ENCODE measurements at regions not wholly inside any gene's neighbourhood (a gene's known extent, or its start where the extent isn't known, plus 50 kb on each side); places are given as distances from the start of the nearest gene placed in this dataset.

DNA sequence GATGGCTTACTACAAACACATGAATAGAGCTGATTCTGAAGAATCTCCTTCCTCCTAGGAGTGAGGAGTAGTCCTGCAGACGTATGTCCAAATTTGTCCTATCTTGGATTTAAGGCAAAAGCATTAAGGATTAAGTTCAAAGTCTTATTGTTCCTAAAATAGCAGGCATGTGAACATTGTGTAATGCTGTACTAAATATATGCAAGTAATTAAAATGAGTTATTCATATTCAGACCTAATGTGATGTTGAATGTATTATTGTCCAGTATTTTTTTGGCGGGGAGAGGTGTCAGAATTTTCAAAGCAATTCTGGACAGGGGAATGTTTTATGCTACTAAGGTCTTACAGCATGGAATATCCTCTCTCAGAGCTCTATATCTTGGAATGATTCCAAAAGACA lies 60.7 kb upstream of the STK38L start:
- H3K27ac Mint-ChIP-seq = no peak overlapping the region
- POLR2A ChIA-PET = no interaction called here
- CTCF ChIA-PET = no interaction called here

DNA sequence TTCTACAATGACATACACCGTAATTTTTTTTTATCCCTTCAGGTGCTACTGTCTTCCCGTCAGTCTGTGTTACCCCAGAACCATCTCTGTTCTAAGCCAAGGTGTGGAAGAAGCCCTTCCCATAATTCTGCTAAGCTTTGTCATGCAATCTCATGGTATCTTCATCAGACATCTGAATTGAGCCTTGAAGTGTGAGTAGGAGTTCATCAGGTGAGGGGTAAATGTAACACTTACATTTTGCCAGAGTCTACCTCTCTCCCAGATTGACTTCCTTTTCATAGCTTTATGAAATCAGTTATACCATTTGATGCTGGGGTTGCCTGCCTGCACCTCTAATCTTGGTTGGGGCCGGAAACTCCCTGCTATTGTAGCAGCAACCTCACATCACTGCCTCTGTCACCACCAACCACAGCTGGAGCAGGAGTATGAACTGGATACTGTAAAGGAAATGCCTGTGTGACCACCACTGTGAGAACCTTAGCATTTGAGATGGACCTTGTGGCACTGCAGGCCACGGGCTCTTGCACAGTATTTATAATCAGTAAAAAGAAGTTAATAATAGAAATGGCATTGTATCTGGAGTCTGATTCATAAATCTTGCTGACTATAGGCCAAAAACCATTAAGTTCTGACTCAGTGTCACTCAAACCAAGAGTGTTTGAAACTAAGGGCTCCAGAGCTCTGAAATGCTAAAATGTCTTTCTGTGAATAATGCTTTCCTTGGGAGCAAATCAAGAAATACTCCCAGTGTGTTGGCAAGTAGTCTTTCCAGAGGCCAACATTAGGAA lies 58.7 kb upstream of the STK38L start:
- H3K4me3 Mint-ChIP-seq = no peak overlapping the region
- ChIA-PET POLR2A (interaction anchor here (1.2 kb wide), 1 partner anchor 8 kb away, joined by 4 read pairs; no protein-coding TSS in a partner anchor), CTCF (interaction anchor here (0.8 to 1.5 kb wide), 2 partner anchors 9 to 121 kb away, joined by 3 to 4 read pairs; no protein-coding TSS in a partner anchor)
- intact Hi-C loops (cut with micrococcal nuclease) = no loop called here
- no peaks in the 10 kb centered on the region for H3K9me3 Mint-ChIP-seq
- H3K36me3 Mint-ChIP-seq = no peaks in the 10 kb centered on the region
- peak; percentile 67 for DNase-seq
- peak overlapping the region; percentile 39 for H3K27ac Mint-ChIP-seq
- peaks cover 25% of the 10 kb centered on the region for H3K4me1 Mint-ChIP-seq (ENCODE audit: low read depth)
- no peaks in the 10 kb centered on the region for H3K27me3 Mint-ChIP-seq

More for the DNA sequence above, 60.7 kb upstream of the STK38L start:
- no peak for DNase-seq
- no peaks in the 10 kb centered on the region for H3K9me3 Mint-ChIP-seq
- intact Hi-C loops (cut with micrococcal nuclease) = no loop called here
- H3K36me3 Mint-ChIP-seq = no peaks in the 10 kb centered on the region
- no peaks in the 10 kb centered on the region for H3K27me3 Mint-ChIP-seq
- no peak overlapping the region for H3K4me3 Mint-ChIP-seq
- peaks cover 46% of the 10 kb centered on the region for H3K4me1 Mint-ChIP-seq (ENCODE audit: low read depth)

DNA sequence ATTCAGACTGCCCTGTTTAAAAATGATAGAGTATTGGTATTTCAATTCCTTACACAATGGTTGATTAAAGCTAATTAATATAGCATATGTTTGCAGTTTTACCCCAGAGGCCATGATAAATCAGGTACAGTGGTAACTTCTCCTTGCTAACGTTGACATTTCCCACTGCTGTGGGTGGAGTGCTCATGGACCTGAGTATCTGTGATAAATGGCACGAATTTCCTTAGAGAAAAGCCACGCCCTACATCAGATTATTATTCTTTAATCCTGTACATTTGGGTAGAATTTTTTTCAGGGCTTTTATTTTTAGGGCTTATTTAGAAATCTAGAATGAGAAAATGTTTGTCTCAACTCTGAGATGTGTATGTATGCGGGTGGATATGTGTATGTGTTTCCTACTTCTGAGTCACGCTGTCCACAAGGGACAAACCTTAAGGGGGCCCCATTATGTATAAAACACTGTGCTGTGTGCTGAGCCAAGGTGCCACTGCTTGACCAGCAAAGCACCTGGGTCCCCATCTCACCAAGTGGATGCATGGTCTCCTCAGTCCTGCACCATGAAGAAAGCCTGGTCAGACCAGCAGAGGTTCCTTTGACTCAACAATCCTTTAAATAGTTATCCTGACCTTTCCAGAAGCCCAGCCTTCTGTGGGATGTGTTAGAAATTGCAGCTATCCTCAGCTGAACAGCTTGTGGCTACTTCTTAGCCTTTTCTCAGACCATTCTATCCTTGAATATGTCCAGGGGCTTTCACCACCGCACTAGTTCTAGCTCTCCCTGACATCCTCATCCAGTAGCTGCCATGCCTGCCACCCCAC lies 57.9 kb upstream of the STK38L start:
- ChIA-PET POLR2A (interaction anchor here (1.2 kb wide), 1 partner anchor 9 kb away, joined by 4 read pairs; no protein-coding TSS in a partner anchor), CTCF (interaction anchor here (0.8 to 1.5 kb wide), 3 partner anchors 9 to 120 kb away, joined by 3 to 4 read pairs (median 3); no protein-coding TSS in a partner anchor)
- Mint-ChIP-seq H3K4me1 (ENCODE audit: low read depth) (peaks cover 22% of the 10 kb centered on the region), H3K27me3 (no peaks in the 10 kb centered on the region), H3K27ac (no peak overlapping the region), H3K4me3 (no peak overlapping the region), H3K36me3 (no peaks in the 10 kb centered on the region), H3K9me3 (no peaks in the 10 kb centered on the region)
- intact Hi-C loops (cut with micrococcal nuclease) = no loop called here
- DNase-seq = no peak

DNA sequence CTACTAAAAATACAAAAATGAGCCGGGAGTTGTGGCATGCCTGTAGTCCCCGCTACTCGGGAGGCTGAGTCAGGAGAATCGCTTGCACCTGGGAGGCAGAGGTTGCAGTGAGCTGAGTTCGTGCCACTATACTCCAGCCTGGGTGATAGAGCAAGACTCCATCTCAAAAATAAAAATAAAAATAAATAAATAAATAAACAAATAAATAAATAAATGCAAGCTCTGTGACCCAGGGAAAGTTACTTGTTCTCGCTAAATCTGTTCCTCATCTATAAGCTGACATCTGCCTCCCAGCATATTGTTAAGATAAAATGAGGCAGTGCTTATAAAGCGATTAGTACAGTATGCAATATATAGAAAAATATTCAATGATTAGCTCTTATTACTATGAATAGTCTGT lies 56.4 kb upstream of the STK38L start:
- no peak overlapping the region for H3K4me3 Mint-ChIP-seq
- CTCF ChIA-PET = interaction anchor here (0.9 kb wide), 1 partner anchor 45 kb away, joined by 3 read pairs; no protein-coding TSS in a partner anchor
- H3K36me3 Mint-ChIP-seq = no peaks in the 10 kb centered on the region
- DNase-seq = no peak
- no peaks in the 10 kb centered on the region for H3K9me3 Mint-ChIP-seq
- H3K27me3 Mint-ChIP-seq = no peaks in the 10 kb centered on the region
- POLR2A ChIA-PET = no interaction called here
- H3K4me1 Mint-ChIP-seq (ENCODE audit: low read depth) = peaks cover 19% of the 10 kb centered on the region
- intact Hi-C loops (cut with micrococcal nuclease) = no loop called here
- no peak overlapping the region for H3K27ac Mint-ChIP-seq

DNA sequence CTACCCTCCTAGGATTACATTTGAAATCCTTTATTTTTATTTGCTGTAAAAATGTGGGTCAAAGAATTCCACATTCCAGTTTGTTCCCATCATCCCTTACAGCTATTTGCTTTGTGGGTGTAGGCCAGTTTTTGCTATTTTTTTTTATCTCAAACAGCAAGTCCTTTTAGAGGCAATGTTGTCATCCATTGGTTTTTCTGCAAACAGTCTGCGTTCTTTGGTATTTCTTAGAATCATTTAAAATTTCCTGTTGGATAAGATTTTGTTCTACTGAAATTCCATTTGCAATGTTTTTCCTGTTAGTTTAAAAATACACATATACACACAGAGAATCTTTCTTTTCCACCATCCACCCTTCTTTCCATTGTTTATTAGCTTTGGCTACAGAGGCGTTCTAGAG lies 53.3 kb upstream of the STK38L start:
- ChIA-PET POLR2A (no interaction called here), CTCF (no interaction called here)
- intact Hi-C loops (cut with micrococcal nuclease) = no loop called here
- no peak overlapping the region for H3K4me3 Mint-ChIP-seq
- H3K4me1 Mint-ChIP-seq (ENCODE audit: low read depth) = peaks cover 7% of the 10 kb centered on the region
- no peaks in the 10 kb centered on the region for H3K27me3 Mint-ChIP-seq
- no peak overlapping the region for H3K27ac Mint-ChIP-seq
- no peaks in the 10 kb centered on the region for H3K9me3 Mint-ChIP-seq
- H3K36me3 Mint-ChIP-seq = no peaks in the 10 kb centered on the region
- no peak for DNase-seq

DNA sequence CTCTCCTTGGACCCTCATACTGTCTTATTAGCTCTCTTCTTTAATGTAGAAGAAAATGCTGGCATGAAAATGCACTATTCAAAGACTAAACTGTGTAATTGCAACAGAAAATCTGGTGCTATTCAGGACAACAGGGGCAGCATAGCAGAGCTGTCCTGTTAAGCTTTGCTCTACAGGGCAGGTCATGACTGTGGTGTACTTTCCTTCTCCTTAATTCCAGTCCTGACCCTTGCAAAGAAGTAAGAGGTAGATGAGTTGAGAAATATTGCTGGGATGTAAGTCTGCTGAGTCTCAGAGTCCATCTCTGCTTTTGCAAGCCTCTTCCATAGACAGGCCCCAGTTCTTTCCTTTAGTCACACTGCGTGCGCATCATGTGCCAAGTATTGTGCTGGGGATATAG lies 52.6 kb upstream of the STK38L start:
- DNase-seq = no peak
- Mint-ChIP-seq H3K4me3 (no peak overlapping the region), H3K27me3 (no peaks in the 10 kb centered on the region), H3K36me3 (no peaks in the 10 kb centered on the region), H3K4me1 (ENCODE audit: low read depth) (peaks cover under 1% of the 10 kb centered on the region), H3K27ac (no peak overlapping the region), H3K9me3 (no peaks in the 10 kb centered on the region)
- CTCF ChIA-PET = no interaction called here
- POLR2A ChIA-PET = interaction anchor here (0.5 kb wide), 1 partner anchor 84 kb away, joined by 3 read pairs; no protein-coding TSS in a partner anchor
- intact Hi-C loops (cut with micrococcal nuclease) = no loop called here

DNA sequence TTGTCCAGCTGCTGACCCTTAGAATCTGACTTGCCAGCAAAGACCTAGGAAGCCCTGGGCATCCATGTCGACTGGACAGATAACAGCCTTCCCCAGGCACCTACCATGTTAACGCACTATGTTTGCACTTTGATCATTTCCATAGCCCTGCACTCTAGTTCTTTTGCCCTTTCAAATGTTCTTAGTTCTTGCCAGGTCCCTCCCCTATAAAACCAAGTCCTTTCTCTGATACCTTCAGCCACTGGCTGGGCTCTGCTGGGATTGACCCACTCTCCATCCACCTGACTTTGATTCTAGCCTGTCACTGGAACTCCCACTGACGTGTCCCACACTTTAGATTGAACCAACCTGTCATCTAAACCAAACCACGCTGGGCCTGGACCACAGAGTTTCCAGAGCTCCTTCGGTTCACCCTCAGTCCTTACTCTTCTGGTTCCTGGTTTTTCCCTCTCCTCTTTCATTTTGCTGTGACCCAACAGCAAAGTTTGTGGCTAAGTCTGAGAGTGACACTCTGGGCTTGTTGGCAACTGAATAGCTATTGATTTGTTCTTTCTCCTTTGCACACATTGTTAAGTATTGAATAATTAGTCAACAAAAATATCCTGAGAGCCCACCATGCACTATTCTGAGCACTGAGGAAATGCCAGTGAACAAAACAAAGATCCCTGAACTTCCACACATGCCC lies 51.8 kb upstream of the STK38L start:
- ChIA-PET POLR2A (no interaction called here), CTCF (no interaction called here)
- H3K27ac Mint-ChIP-seq = no peak overlapping the region
- no peak overlapping the region for H3K4me3 Mint-ChIP-seq
- no peak for DNase-seq
- intact Hi-C loops (cut with micrococcal nuclease) = no loop called here
- no peaks in the 10 kb centered on the region for H3K27me3 Mint-ChIP-seq
- no peaks in the 10 kb centered on the region for H3K4me1 Mint-ChIP-seq (ENCODE audit: low read depth)
- H3K36me3 Mint-ChIP-seq = no peaks in the 10 kb centered on the region
- H3K9me3 Mint-ChIP-seq = no peaks in the 10 kb centered on the region

DNA sequence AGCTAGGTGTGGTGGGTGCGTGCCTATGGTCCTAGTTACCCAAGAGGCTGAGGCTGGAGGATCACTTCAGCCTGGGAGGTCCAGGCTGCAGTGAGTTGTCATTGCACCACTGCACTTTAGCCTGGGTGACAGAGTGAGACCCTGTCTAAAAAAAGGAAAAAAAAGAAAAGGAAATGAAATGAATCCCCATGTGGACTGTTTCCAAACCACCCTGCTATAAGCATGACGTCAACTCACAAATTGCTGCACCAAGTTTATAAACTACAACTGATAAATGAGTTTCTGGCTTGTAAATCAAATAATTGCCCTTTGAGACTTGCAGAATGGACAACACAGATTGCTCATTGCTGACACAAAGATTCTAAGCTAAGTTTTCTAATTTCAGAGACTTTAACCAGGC lies 51.0 kb upstream of the STK38L start:
- no peak overlapping the region for H3K4me3 Mint-ChIP-seq

DNA sequence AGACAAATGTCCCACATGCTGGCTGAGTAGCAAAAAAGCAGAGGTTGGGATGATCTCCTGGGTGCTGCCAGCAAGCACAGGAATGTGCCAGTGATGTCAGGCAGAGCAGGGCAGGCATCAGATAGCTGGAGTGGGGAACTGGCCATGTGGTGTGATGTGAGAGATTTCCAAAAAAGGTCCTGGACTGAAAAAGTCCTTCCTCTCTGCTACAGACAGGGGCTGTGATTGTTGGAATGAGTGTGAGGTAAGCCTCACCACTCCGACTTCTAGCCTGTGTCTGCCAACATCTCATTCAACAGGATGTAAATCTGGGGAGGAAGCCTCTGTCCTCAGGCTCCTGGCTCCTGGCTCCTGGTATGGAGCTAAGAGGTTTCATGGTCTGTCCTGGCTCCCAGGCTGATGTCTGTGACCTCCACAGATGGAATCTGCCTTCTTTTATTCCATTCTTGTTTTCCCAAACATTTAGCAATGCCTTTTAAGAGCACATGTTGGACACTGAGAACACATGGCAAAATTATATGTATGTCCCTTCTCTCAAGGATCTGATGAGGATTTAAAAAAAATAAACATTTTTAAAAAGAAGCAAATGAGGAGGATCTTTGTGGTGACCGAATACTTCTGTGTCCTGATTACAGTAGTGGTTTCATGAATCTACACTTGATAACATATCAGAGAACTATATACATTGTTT lies 50.1 kb upstream of the STK38L start:
- CTCF ChIA-PET = no interaction called here
- Mint-ChIP-seq H3K4me1 (ENCODE audit: low read depth) (no peaks in the 10 kb centered on the region), H3K4me3 (no peak overlapping the region), H3K36me3 (no peaks in the 10 kb centered on the region), H3K27me3 (no peaks in the 10 kb centered on the region), H3K27ac (no peak overlapping the region), H3K9me3 (no peaks in the 10 kb centered on the region)
- intact Hi-C loops (cut with micrococcal nuclease) = no loop called here
- DNase-seq = no peak
- POLR2A ChIA-PET = no interaction called here

More for the DNA sequence above, 51.0 kb upstream of the STK38L start:
- no peak for DNase-seq
- intact Hi-C loops (cut with micrococcal nuclease) = no loop called here
- POLR2A ChIA-PET = interaction anchor here (0.6 kb wide), 1 partner anchor 45 kb away, joined by 3 read pairs; no protein-coding TSS in a partner anchor
- Mint-ChIP-seq H3K36me3 (no peaks in the 10 kb centered on the region), H3K27ac (no peak overlapping the region), H3K27me3 (no peaks in the 10 kb centered on the region), H3K4me1 (ENCODE audit: low read depth) (no peaks in the 10 kb centered on the region), H3K9me3 (no peaks in the 10 kb centered on the region)
- CTCF ChIA-PET = no interaction called here

Measured in activated CD4-positive, alpha-beta memory T cell treated with anti-CD3 and anti-CD28 coated beads for 36 hours (primary cell).